GM23248 (cell line): ENCODE measurements at regions not wholly inside any gene's neighbourhood (a gene's known extent, or its start where the extent isn't known, plus 50 kb on each side); places are given as distances from the start of the nearest gene placed in this dataset.
A peak's percentile ranks its signal among the peaks of the same experiment; 100 is the strongest.

ENCODE experiments used
- DNase-seq: peaks from one replicate; pipeline ENCODE4 v3.0.0-alpha.2; 2015
- H2AFZ ChIP-seq: fragments of 200-600 bp; sonication (generic); 2 replicates; pipeline ENCODE4 v1.6.1; 2016; ENCODE audit warnings: antibody characterized with exemption
- H3F3A ChIP-seq: fragments of 200-600 bp; sonication (generic); 2 replicates; pipeline ENCODE4 v1.6.1; 2016; ENCODE audit warnings: mild to moderate bottlenecking, antibody characterized with exemption, mixed run types; ENCODE audit not compliant: insufficient read depth
- H3K27ac ChIP-seq: fragments of 200-600 bp; sonication (generic); 2 replicates; pipeline ENCODE4 v1.5.1; 2016; ENCODE audit warnings: mild to moderate bottlenecking
- H3K27me3 ChIP-seq: fragments of 200-600 bp; sonication (generic); replicated peaks from 2 replicates; pipeline ENCODE4 v1.6.1; 2016; ENCODE audit warnings: mild to moderate bottlenecking; ENCODE audit not compliant: insufficient read depth
- H3K36me3 ChIP-seq: fragments of 200-600 bp; sonication (generic); 2 replicates; pipeline ENCODE4 v1.6.1; 2016; ENCODE audit warnings: low read depth, mild to moderate bottlenecking
- H3K4me1 ChIP-seq: fragments of 200-600 bp; sonication (generic); 2 replicates; pipeline ENCODE4 v1.6.1; 2016; ENCODE audit warnings: mild to moderate bottlenecking; ENCODE audit not compliant: insufficient read depth
- H3K4me2 ChIP-seq: fragments of 200-600 bp; sonication (generic); one replicate; pipeline ENCODE4 v1.6.1; 2016; ENCODE audit warnings: mild to moderate bottlenecking; ENCODE audit not compliant: unreplicated experiment
- H3K4me3 ChIP-seq: fragments of 200-600 bp; sonication (generic); 2 replicates; pipeline ENCODE4 v1.5.1; 2016; ENCODE audit warnings: mild to moderate bottlenecking
- H3K79me2 ChIP-seq: fragments of 200-600 bp; sonication (generic); 2 replicates; pipeline ENCODE4 v1.6.1; 2016; ENCODE audit warnings: mild to moderate bottlenecking; ENCODE audit not compliant: insufficient read depth
- H3K9ac ChIP-seq: fragments of 200-600 bp; sonication (generic); 2 replicates; pipeline ENCODE4 v1.6.1; 2016; ENCODE audit warnings: mild to moderate bottlenecking
- H3K9me2 ChIP-seq: fragments of 200-600 bp; sonication (generic); 2 replicates; pipeline ENCODE4 v1.6.1; 2016; ENCODE audit warnings: mixed run types, mild to moderate bottlenecking, moderate library complexity; ENCODE audit not compliant: insufficient read depth
- H3K9me3 ChIP-seq: fragments of 200-600 bp; sonication (generic); one replicate; pipeline ENCODE4 v1.6.1; 2017; ENCODE audit warnings: low read depth
- H4K20me1 ChIP-seq: fragments of 200-600 bp; sonication (generic); 2 replicates; pipeline ENCODE4 v1.6.0; 2016; ENCODE audit not compliant: insufficient read depth
- EZH2 ChIP-seq: fragments of 200-600 bp; sonication (generic); IDR thresholded peaks from 2 replicates; pipeline ENCODE4 v1.6.1; 2018; ENCODE audit warnings: antibody characterized with exemption, mild to moderate bottlenecking; ENCODE audit not compliant: insufficient read depth, poor library complexity, severe bottlenecking
- EZH2phosphoT487 ChIP-seq: fragments of 200-600 bp; sonication (generic); IDR thresholded peaks from 2 replicates; pipeline ENCODE4 v1.6.1; 2018; ENCODE audit warnings: antibody characterized with exemption, moderate library complexity, mild to moderate bottlenecking, low read depth; ENCODE audit not compliant: insufficient read depth
- WGBS, 2 experiments: methylation state at CpG; one replicate each; pipeline ENCODE4 v1.1.6; 2015 to 2017; ENCODE audit warnings: low lambda C conversion rate in 2 of 2, low coverage in 1 of 2; ENCODE audit errors: missing lambda C conversion rate in 2 of 2; 5-methylcytosine and 5-hydroxymethylcytosine counted together
- in situ Hi-C: fragments of 300-500 bp; cut with MboI; formaldehyde crosslinking; loops from 2 replicates; pipeline ENCODE4 v1.15.0; 2020

- H3K9me3 ChIP-seq = no peaks in the 10 kb centered on the region
- TF ChIP-seq EZH2 (no peak), EZH2phosphoT487 (no peak)
- H3K4me1 ChIP-seq = no peaks in the 10 kb centered on the region
- no peaks in the 10 kb centered on the region for H4K20me1 ChIP-seq
- no peak overlapping the region for H3K27ac ChIP-seq
- no peaks in the 10 kb centered on the region for H3K27me3 ChIP-seq
- in situ Hi-C loops = no loop called here
- H3K9ac ChIP-seq = no peak overlapping the region
- no peak overlapping the region for H3K4me3 ChIP-seq
- H3F3A ChIP-seq = no peaks in the 10 kb centered on the region
- H2AFZ ChIP-seq = no peak overlapping the region
- no peaks in the 10 kb centered on the region for H3K36me3 ChIP-seq
- DNase-seq = no peak
- H3K79me2 ChIP-seq = no peaks in the 10 kb centered on the region
- H3K9me2 ChIP-seq = no peaks in the 10 kb centered on the region
- H3K4me2 ChIP-seq = no peak overlapping the region
Observed at GRCh38 chr15:36284911-36285310, 294.5 kb upstream of the CDIN1 start.

- DNase-seq = no peak
- 73 to 86% methylated on average over 3 of the region's 3 CpGs for WGBS, 2 experiments
- H2AFZ ChIP-seq = no peak overlapping the region
- no peak for TF ChIP-seq EZH2
- no peak for TF ChIP-seq EZH2phosphoT487
- no peak overlapping the region for H3K4me3 ChIP-seq
- H3K9me3 ChIP-seq = no peaks in the 10 kb centered on the region
- H3F3A ChIP-seq = no peaks in the 10 kb centered on the region
- no peak overlapping the region for H3K4me2 ChIP-seq
- H3K36me3 ChIP-seq = no peaks in the 10 kb centered on the region
- no peaks in the 10 kb centered on the region for H3K79me2 ChIP-seq
- no peak overlapping the region for H3K9ac ChIP-seq
- H3K27ac ChIP-seq = no peak overlapping the region
- in situ Hi-C loops = no loop called here
- no peaks in the 10 kb centered on the region for H3K9me2 ChIP-seq
- H3K4me1 ChIP-seq = no peaks in the 10 kb centered on the region
- H4K20me1 ChIP-seq = no peaks in the 10 kb centered on the region
- H3K27me3 ChIP-seq = no peaks in the 10 kb centered on the region
Observed at GRCh38 chr15:36291501-36291900, 287.9 kb upstream of the CDIN1 start.

GRCh38 chr15:36294359-36294758, 285.1 kb upstream of the CDIN1 start:
- H3K27me3 ChIP-seq = no peaks in the 10 kb centered on the region
- no peaks in the 10 kb centered on the region for H4K20me1 ChIP-seq
- no peak overlapping the region for H3K27ac ChIP-seq
- no peaks in the 10 kb centered on the region for H3K4me1 ChIP-seq
- H3K79me2 ChIP-seq = no peaks in the 10 kb centered on the region
- DNase-seq = no peak
- TF ChIP-seq EZH2phosphoT487 = no peak
- TF ChIP-seq EZH2 = no peak
- H3F3A ChIP-seq = no peaks in the 10 kb centered on the region
- no peaks in the 10 kb centered on the region for H3K36me3 ChIP-seq
- no peak overlapping the region for H3K4me2 ChIP-seq
- H2AFZ ChIP-seq = peak overlapping the region; percentile 26; the same call in 1 of the 2 replicates
- H3K9me3 ChIP-seq = no peaks in the 10 kb centered on the region
- H3K9me2 ChIP-seq = no peaks in the 10 kb centered on the region
- no peak overlapping the region for H3K4me3 ChIP-seq
- 11 to 17% methylated on average over 1 of the region's 1 CpG for WGBS, 2 experiments
- H3K9ac ChIP-seq = no peak overlapping the region
- in situ Hi-C loops = no loop called here

DNA sequence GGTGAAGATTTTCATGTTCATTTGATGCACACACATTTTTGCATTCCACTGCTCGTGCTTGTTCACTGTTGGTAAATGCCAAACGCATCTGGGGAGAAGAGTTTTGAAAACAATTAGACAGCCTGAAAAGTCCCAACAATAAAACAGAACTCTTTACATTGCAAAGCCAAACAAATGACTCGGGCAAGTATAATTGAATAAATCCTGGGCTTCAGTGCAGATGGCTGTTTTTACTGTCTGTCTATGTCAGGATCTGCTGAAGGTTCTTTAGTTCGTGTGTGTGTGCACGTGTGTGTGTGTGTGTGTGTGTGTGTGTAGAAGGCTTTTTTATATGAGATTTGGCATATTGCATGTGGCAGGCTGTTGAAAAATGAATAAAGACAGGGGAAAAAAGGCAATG, 277.5 kb upstream of the CDIN1 start:
- no peak overlapping the region for H3K27ac ChIP-seq
- 39% methylated on average over 5 of the region's 5 CpGs for WGBS, 2 experiments
- no peak overlapping the region for H3K4me2 ChIP-seq

GRCh38 chr15:36313021-36313420, 266.4 kb upstream of the CDIN1 start:
- peak; percentile 47 for DNase-seq
- no peak overlapping the region for H2AFZ ChIP-seq
- H3K27ac ChIP-seq = no peak overlapping the region
- no peaks in the 10 kb centered on the region for H3K27me3 ChIP-seq
- H3K9me2 ChIP-seq = no peaks in the 10 kb centered on the region
- no peaks in the 10 kb centered on the region; the same call in 1 of the 2 replicates for H3F3A ChIP-seq
- H3K4me2 ChIP-seq = no peak overlapping the region
- no peaks in the 10 kb centered on the region for H4K20me1 ChIP-seq
- no peak overlapping the region for H3K9ac ChIP-seq
- 45 to 53% methylated on average over 1 of the region's 1 CpG for WGBS, 2 experiments
- no peak overlapping the region for H3K4me3 ChIP-seq
- H3K4me1 ChIP-seq = no peaks in the 10 kb centered on the region
- no peaks in the 10 kb centered on the region for H3K79me2 ChIP-seq
- in situ Hi-C loops = no loop called here
- no peaks in the 10 kb centered on the region for H3K36me3 ChIP-seq
- TF ChIP-seq EZH2phosphoT487 (no peak), EZH2 (no peak)
- no peaks in the 10 kb centered on the region for H3K9me3 ChIP-seq

More for the DNA sequence above, 277.5 kb upstream of the CDIN1 start:
- Histone ChIP-seq H3K27me3 (no peaks in the 10 kb centered on the region), H4K20me1 (no peaks in the 10 kb centered on the region), H3K9me3 (no peaks in the 10 kb centered on the region), H3F3A (no peaks in the 10 kb centered on the region), H3K9me2 (no peaks in the 10 kb centered on the region), H3K9ac (no peak overlapping the region), H3K4me1 (no peaks in the 10 kb centered on the region), H3K79me2 (no peaks in the 10 kb centered on the region), H2AFZ (no peak overlapping the region), H3K36me3 (no peaks in the 10 kb centered on the region), H3K4me3 (no peak overlapping the region)
- no peak for DNase-seq
- in situ Hi-C loops = no loop called here
- TF ChIP-seq EZH2phosphoT487 (no peak), EZH2 (no peak)
